ENCODE measurements at regions not wholly inside any gene's neighbourhood (a gene's known extent, or its start where the extent isn't known, plus 50 kb on each side); places are given as distances from the start of the nearest gene placed in this dataset.

DNA sequence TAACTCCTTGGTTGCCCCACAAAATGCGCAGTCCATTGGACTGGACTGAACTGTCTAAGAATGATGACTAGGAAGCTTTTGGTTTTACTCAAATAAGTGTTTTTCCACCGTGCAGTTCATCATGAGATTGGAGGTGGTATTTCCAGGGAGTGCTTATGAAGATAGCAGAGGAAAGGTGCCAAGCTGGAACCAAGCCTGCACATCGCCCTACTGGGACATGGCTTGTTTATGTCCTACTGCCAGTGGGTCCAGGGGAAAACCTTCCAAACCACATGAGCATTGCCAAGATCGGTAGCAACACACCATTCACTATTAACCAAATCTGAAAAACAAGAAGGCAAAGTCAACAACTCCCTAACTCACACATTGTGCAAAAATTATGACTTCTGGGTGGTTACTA lies 54.7 kb upstream of the DSCAM start:
- Histone ChIP-seq H3K9me3 (replicated peaks in 1 of 11) (peaks cover 6 to 20% (median 13%) of the 10 kb centered on the region in 11 experiments), H3K27ac (no peak overlapping the region)

DNA sequence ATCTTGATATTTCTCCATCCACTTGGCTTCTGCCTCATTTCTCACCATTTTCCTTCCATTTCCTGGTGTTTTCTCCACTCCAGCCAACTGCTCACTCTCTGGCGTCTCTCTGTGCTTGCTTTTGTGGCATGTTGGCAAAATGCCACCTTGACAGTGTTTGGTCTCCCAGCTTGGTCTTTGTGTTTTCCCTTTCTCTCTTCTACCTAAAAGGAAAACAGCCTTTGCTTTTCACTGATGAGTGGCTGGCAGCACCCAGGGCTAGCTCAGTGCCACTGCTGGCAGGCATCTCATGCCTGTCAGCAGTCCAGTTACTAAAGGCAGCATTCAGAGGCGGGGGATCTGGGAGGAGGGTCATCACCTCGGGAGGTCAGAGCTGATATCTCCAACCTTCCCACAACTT lies 55.3 kb upstream of the DSCAM start:
- Histone ChIP-seq H3K36me3 (no peaks in the 10 kb centered on the region), H3K4me3 (no peak overlapping the region), H3K4me2 (no peak overlapping the region), H4K20me1 (no peaks in the 10 kb centered on the region), H3K27me3 (no peaks in the 10 kb centered on the region), H3K9me3 (replicated peaks in 1 of 11) (peaks cover under 1 to 14% (median 7%) of the 10 kb centered on the region in 11 experiments; a peak in 19 of 22 replicates), H3K27ac (no peak overlapping the region), H3K4me1 (no peaks in the 10 kb centered on the region), H3K9ac (no peak overlapping the region)
- TF ChIP-seq Cebpa-rat (IDR thresholded peaks at IDR 0.05) = no peak

More for the DNA sequence above, 54.7 kb upstream of the DSCAM start:
- Histone ChIP-seq H4K20me1 (no peaks in the 10 kb centered on the region), H3K4me2 (no peak overlapping the region), H3K36me3 (no peaks in the 10 kb centered on the region), H3K9ac (no peak overlapping the region), H3K4me1 (no peaks in the 10 kb centered on the region), H3K4me3 (no peak overlapping the region), H3K27me3 (no peaks in the 10 kb centered on the region)
- TF ChIP-seq Cebpa-rat (IDR thresholded peaks at IDR 0.05) = no peak

DNA sequence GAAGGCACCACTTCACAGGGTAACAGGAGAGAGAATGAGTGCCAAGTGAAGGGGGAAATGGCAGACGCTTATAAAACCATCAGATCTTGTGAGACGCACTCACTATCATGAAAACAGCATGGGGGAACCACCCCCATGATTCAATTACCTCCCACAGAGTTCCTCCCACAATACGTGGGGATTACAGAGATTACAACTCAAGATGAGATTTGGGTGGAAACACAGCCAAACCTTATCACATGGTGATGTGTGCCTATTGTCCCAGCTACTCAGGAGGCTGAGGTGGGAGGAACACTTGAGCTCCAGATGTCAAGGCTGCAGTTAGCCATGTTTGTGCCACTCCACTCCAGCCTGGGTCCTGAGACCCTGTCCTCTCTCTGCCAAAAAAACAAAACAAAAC lies 56.0 kb upstream of the DSCAM start:
- peaks cover 0 to 7% (median 0%) of the 10 kb centered on the region in 11 experiments; a peak in 11 of 22 replicates for H3K9me3 ChIP-seq (replicated peaks in 1 of 11)
- no peaks in the 10 kb centered on the region for H4K20me1 ChIP-seq
- H3K4me3 ChIP-seq = no peak overlapping the region
- no peak for TF ChIP-seq Cebpa-rat (IDR thresholded peaks at IDR 0.05)
- no peaks in the 10 kb centered on the region for H3K27me3 ChIP-seq
- no peak overlapping the region for H3K27ac ChIP-seq
- H3K4me2 ChIP-seq = no peak overlapping the region
- no peaks in the 10 kb centered on the region for H3K36me3 ChIP-seq
- no peak overlapping the region for H3K9ac ChIP-seq
- no peaks in the 10 kb centered on the region for H3K4me1 ChIP-seq

DNA sequence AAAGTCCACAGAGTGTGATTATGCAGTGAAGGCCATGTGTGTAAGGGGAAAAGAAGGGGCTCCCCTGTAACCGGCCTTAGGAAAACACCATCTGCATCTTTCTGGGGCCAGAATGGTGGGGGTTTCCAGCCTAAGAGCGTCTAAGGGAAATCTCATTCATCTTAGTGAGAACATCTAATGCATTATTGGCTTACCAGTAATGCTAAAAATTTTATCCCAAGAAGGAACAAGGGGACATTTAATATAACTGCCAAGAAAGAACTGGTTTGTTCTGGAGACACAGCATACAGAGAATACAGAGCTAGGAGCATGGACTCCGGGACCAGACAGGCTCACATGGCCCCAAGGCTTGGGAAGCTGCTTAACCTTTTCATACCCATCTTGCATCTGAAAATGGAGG lies 58.3 kb upstream of the DSCAM start:
- no peaks in the 10 kb centered on the region for H3K4me1 ChIP-seq
- H3K36me3 ChIP-seq = no peaks in the 10 kb centered on the region
- H3K9me3 ChIP-seq (replicated peaks in 1 of 11) = no peaks in the 10 kb centered on the region
- no peak overlapping the region for H3K9ac ChIP-seq
- H3K4me2 ChIP-seq = no peak overlapping the region
- H4K20me1 ChIP-seq = no peaks in the 10 kb centered on the region
- no peak overlapping the region for H3K27ac ChIP-seq
- TF ChIP-seq Cebpa-rat (IDR thresholded peaks at IDR 0.05) = no peak
- no peak overlapping the region for H3K4me3 ChIP-seq
- no peaks in the 10 kb centered on the region for H3K27me3 ChIP-seq

DNA sequence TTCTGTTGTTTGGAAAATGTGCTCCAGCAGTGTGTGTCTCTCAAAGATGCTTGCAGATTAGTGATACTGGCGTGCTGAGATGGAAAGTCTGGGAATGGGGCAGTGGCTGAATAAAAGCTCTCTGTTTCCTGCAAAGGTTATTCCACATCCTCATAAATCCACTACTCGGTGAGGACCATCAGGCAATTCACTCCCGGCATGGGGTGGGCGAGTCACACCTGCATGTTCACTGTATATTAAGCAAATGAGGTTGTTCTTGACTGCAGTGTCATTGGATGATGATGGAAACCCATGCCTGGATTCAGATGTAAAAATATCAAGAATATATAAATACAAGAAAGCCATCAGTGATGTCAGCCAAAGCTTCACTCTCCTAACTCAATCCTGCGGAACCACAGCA lies 65.4 kb upstream of the DSCAM start:
- Histone ChIP-seq H4K20me1 (no peaks in the 10 kb centered on the region), H3K9ac (no peak overlapping the region), H3K4me1 (no peaks in the 10 kb centered on the region), H3K36me3 (no peaks in the 10 kb centered on the region), H3K9me3 (replicated peaks in 1 of 11) (peaks cover 0 to 19% (median 6%) of the 10 kb centered on the region in 11 experiments; a peak in 9 of 22 replicates), H3K4me3 (no peak overlapping the region), H3K4me2 (no peak overlapping the region), H3K27ac (no peak overlapping the region), H3K27me3 (no peaks in the 10 kb centered on the region)
- no peak for TF ChIP-seq Cebpa-rat (IDR thresholded peaks at IDR 0.05)

DNA sequence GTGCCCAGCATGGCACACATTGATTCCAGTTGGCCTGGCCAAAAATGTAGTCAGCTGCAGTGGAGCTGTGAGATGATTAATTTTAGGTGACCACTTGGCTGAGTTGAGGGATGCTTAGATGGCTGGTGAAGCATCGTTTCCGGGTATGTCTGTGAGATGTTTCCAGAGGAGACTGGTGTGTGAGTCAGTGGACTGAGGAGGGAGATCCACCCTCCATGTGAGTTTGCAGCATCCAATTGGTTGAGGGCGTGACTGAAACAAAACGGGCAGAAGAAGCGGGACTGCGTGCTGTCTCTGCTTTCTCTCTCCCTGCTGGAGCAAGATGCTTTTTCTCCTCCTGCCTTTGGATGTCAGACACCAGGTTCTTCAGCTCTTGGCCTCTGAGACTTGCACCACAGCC lies 68.2 kb upstream of the DSCAM start:
- Histone ChIP-seq H3K9me3 (replicated peaks in 1 of 11) (peaks cover 0 to 19% (median 6%) of the 10 kb centered on the region in 11 experiments; a peak in 9 of 22 replicates), H3K27ac (no peak overlapping the region), H3K27me3 (no peaks in the 10 kb centered on the region), H3K4me2 (no peak overlapping the region), H3K9ac (no peak overlapping the region), H4K20me1 (no peaks in the 10 kb centered on the region), H3K4me3 (no peak overlapping the region), H3K36me3 (no peaks in the 10 kb centered on the region), H3K4me1 (no peaks in the 10 kb centered on the region)
- no peak for TF ChIP-seq Cebpa-rat (IDR thresholded peaks at IDR 0.05)

DNA sequence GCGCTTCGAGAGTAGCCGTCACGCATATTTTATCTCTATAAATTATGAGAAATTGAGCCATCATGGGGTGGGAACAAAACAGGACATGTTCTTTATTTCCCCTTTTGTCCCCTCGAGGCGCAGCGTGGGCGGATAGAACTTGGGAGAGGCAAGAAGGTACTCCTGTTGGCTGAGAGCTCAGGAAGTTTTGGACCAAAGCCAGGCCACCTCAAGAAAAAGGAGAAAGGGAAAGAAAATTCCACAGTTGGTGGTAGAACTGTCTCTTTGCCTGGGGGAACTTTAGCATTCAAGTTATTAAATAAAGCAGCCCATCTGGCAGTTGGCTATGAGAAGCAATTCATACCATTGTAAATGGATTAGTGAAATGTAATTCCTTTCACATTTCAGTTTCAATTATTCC lies 76.4 kb upstream of the DSCAM start:
- Histone ChIP-seq H3K9ac (no peak overlapping the region), H4K20me1 (no peaks in the 10 kb centered on the region), H3K27ac (no peak overlapping the region), H3K4me2 (no peak overlapping the region), H3K9me3 (replicated peaks in 1 of 11) (peaks cover 7 to 16% (median 13%) of the 10 kb centered on the region in 11 experiments), H3K36me3 (no peaks in the 10 kb centered on the region), H3K27me3 (no peaks in the 10 kb centered on the region), H3K4me3 (no peak overlapping the region), H3K4me1 (no peaks in the 10 kb centered on the region)
- TF ChIP-seq Cebpa-rat (IDR thresholded peaks at IDR 0.05) = no peak

DNA sequence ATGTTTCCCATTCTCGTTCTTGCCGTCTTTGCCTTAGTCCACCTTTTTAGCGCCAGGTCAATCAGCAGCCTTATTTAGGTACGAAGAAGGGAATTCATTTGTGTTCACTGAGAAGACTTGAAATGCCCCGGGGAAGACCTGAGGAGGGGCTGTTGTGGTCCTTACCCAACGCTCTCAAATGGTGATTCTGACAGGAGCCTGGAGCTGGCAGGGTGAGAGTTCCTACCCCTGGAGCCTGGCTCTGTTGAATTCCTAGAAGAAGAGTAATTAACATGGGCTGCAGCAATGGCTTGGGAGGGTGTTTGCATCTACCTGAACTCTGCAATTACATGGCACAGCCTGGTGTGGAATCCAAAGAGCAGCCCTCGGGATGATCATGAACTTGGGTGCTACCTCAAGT lies 76.9 kb upstream of the DSCAM start:
- Histone ChIP-seq H3K36me3 (no peaks in the 10 kb centered on the region), H3K27me3 (no peaks in the 10 kb centered on the region), H3K4me1 (no peaks in the 10 kb centered on the region), H3K9me3 (replicated peaks in 1 of 11) (peaks cover 12 to 21% (median 17%) of the 10 kb centered on the region in 11 experiments), H4K20me1 (no peaks in the 10 kb centered on the region), H3K4me3 (no peak overlapping the region), H3K27ac (no peak overlapping the region), H3K9ac (no peak overlapping the region), H3K4me2 (no peak overlapping the region)
- no peak for TF ChIP-seq Cebpa-rat (IDR thresholded peaks at IDR 0.05)

DNA sequence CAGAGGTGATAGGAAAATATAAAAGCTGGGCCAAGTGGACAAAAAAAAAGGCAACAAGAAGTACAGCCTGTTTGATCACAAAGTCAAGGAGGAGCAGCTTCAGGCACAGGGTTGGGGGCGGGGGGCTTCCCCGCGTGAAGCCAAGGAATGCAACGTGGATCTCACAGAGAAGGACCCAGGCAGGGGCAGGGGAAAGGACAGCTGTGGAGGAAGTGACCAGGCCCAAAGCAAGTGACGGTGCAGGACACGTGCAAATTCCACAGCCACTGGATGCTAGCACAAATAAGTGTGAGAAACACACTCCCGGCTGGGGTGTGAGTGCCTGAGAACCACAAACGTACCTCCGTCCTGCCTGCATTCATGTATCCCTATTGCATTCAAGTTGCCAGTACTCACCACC lies 77.7 kb upstream of the DSCAM start:
- no peak for TF ChIP-seq Cebpa-rat (IDR thresholded peaks at IDR 0.05)
- H3K4me3 ChIP-seq = no peak overlapping the region
- no peaks in the 10 kb centered on the region for H3K36me3 ChIP-seq
- no peak overlapping the region for H3K4me2 ChIP-seq
- peaks cover 20 to 29% (median 25%) of the 10 kb centered on the region in 11 experiments for H3K9me3 ChIP-seq (replicated peaks in 1 of 11)
- H4K20me1 ChIP-seq = no peaks in the 10 kb centered on the region
- H3K4me1 ChIP-seq = no peaks in the 10 kb centered on the region
- H3K27ac ChIP-seq = no peak overlapping the region
- no peak overlapping the region for H3K9ac ChIP-seq
- H3K27me3 ChIP-seq = no peaks in the 10 kb centered on the region

DNA sequence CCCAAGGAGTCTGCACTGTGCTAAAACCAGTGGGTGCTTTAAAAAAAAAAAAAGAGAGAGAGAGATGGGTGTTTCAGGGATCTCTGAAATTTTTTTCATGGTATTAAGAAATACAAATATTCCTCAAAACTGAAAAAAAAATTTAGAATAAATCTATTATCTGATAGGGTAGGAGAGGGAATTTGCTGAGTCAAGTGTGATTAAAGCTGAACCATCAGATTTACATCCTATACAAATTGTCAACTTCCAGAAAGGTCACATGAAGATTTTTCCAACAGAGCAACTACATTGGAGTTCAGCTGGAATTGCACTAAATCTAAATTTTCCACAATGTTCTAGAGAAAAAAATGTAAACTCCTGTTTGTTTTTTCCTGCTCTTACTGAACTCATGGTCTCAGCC lies 79.3 kb upstream of the DSCAM start:
- Histone ChIP-seq H3K9me3 (replicated peaks in 1 of 11) (peaks cover 25 to 38% (median 32%) of the 10 kb centered on the region in 11 experiments), H3K4me1 (no peaks in the 10 kb centered on the region), H3K9ac (no peak overlapping the region), H3K27me3 (no peaks in the 10 kb centered on the region), H3K27ac (no peak overlapping the region), H3K36me3 (no peaks in the 10 kb centered on the region), H4K20me1 (no peaks in the 10 kb centered on the region), H3K4me3 (no peak overlapping the region), H3K4me2 (no peak overlapping the region)
- no peak for TF ChIP-seq Cebpa-rat (IDR thresholded peaks at IDR 0.05)
